ENCODE measurements at regions not wholly inside any gene's neighbourhood (a gene's known extent, or its start where the extent isn't known, plus 50 kb on each side); places are given as distances from the start of the nearest gene placed in this dataset.
A peak's percentile ranks its signal among the peaks of the same experiment; 100 is the strongest.
"Not testable (repeated sequence)": the region's sequence is repeated elsewhere in the genome, so short reads cannot be mapped to it uniquely, and the experiment has no call there.

GRCh38 chr7:57740126-57740525 is 290.1 kb downstream of the ZNF716 start:
- ATAC-seq; DNase-seq; intact Hi-C loops (cut with DNase I, micrococcal nuclease): not testable (repeated sequence)

- ATAC-seq, result no peak
- intact Hi-C loops (cut with DNase I, micrococcal nuclease), result no loop called here
- no peak for DNase-seq
Measured at GRCh38 chr7:57769131-57769530, 319.2 kb downstream of the ZNF716 start.

GRCh38 chr7:57769958-57770357 is 320.0 kb downstream of the ZNF716 start:
- ATAC-seq, result no peak

DNA sequence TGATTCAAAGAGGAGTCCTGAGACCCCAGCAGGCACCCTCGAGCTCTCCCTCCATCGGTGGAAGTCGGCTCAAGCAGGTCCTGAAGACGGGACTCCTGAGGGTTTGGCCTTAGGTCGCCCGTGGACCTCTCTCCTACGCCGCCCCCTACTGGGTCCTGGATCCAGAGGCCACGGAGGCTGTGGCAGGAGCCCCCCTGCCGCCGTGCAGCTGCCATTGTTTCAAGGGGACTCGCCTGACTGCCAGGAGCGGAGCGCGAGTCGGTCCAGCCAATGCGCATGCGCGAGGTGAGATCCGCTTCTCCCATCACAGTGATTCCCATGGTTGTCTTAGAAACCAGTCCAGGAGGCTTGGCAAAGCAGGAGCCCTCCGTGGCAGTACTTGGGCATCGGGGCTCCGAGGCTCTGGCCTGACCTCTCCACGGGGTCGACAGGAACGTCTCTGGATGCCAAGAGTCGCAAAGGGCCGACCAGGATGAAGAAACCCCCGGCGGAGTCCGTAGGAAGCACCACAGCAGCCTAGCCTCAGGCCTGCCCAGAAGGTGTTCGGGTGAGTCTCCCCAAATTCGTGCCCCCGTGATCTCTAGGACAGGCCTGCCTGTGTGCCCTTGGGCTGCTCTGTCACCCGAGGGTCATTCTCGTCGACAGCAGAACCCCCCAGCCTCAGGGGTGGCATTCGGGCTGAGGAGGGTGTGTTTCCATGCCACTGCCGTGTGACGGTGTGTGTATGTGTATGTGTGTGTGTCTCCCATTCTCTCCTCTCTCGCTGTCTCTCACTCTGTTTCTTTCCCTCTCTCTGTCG is 322.3 kb downstream of the ZNF716 start:
- DNase-seq, result no peak
- intact Hi-C loops (cut with DNase I, micrococcal nuclease), result no loop called here
- ATAC-seq, result no peak

More at GRCh38 chr7:57769958-57770357, 320.0 kb downstream of the ZNF716 start:
- intact Hi-C loops (cut with DNase I, micrococcal nuclease), result no loop called here
- no peak for DNase-seq

DNA sequence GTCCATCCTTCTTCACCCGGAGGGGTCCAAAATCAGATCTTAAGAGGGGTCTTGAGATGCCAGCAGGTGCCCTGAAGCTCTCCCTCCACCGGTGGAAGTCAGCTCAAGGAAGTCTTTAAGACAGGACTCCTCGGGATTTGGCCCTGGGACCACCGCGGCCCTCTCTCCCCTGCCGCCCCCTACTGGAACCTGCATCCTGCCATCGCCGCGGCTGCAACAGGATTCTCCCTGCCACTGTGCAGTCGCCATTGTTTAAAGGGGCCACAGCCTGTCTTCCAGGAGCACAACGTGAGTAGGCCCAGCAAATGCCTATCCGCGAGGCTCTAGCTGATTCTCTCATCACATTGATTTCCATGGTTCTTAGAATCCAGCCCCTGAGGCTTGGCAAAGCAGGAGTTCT is 324.3 kb downstream of the ZNF716 start:
- DNase-seq (no peak), ATAC-seq (no peak)
- intact Hi-C loops (cut with DNase I, micrococcal nuclease), result no loop called here

DNA sequence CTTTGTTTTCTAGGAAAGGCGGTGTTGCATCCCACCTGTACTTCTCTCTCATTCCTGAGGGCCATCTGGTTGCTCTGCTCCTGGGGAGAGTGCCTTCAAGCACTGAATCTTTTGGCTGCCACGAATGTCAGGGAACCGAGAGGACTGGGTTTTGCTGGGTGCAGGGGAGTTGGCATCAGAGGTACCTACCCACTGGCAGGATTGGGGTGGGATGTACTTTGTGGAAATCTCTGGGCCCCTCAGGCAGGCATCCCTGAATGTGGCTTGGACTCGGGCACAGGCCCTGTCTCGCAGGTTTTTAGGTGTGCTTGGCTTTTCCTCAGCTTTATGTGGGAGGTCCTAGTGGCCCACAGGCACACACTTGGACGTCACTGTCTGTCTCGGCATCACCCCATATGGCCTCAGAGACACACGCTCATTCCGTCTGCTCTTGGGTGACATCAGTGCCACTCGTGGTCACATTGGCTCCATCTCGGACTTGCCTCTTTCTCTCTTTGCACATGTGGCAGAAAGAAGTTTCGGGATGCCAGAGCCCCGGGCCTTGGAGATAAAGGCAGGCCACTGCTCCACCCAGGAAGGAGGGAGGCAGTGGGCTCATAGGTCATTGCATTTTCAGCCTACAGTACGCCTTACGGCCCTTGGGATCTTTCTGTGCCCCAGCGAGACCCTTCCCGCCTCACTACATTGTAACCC is 325.6 kb downstream of the ZNF716 start:
- DNase-seq, result no peak
- intact Hi-C loops (cut with DNase I, micrococcal nuclease), result no loop called here
- ATAC-seq, result no peak

DNA sequence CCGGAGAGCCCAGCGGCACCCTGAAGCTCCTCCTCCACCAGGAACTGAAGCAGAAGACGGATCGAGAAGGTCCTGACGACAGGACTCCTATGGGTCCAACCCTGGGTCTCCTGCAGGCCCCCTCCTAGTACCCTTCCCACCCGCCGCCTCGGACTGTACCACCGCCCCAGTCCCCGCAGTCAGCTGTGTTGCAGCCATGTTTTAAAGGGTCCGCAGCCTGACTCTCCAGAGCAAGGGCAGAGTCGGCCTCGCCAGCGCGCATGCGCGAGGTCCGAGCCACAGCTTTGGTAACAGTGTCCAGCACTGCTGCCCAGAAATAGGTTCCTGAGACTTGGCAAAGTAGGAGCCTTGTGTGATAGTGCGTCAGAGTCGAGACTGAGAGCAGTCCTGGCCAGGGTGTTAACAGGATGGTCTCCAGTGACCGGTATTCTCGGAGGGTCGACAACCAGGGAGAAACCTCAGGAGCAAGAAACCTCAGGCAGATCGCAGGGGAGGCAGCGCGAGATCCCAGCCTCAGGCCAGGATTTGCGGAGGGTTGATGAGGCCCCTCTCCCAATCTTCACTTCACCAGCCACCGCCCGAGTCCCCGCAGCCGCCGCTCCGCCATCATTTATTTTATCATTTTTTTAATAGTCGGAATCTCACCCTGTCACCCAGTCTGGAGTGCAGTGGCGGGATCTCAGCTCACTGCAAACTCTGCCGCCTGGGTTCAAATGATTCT is 326.3 kb downstream of the ZNF716 start:
- intact Hi-C loops (cut with DNase I, micrococcal nuclease); DNase-seq; ATAC-seq: not testable (repeated sequence)

- DNase-seq (no peak), ATAC-seq (no peak)
- intact Hi-C loops (cut with DNase I, micrococcal nuclease), result no loop called here
Measured at GRCh38 chr7:57789130-57789529, 339.2 kb downstream of the ZNF716 start.

DNA sequence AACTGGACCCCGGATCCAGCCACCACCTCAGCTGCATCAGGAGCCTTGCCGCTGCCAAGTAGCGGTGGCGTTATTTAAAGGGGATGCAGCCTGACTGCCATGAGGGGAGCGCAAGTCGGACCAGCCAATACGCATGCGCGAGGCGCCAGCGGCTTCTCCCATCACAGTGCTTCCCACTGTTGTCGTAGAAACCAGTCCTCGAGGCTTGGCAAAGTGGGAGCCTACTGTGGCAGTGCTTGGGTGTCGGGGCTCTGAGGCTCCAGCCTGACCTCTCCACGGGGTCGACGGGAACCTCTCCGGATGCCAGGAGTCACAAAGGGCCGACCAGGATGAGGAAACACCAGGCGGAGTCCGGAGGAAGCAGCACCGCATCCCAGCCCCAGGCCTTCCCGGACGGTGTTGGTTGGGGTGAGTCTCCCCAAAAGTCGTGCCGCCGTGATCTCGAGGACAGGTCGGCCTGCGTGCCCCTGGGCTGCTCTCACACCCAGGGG is 369.6 kb downstream of the ZNF716 start:
- ATAC-seq (no peak), DNase-seq (no peak)
- intact Hi-C loops (cut with DNase I, micrococcal nuclease), result no loop called here

GRCh38 chr7:57820477-57820876 is 370.5 kb downstream of the ZNF716 start:
- intact Hi-C loops (cut with DNase I, micrococcal nuclease), result no loop called here
- no peak for ATAC-seq
- no peak for DNase-seq

DNA sequence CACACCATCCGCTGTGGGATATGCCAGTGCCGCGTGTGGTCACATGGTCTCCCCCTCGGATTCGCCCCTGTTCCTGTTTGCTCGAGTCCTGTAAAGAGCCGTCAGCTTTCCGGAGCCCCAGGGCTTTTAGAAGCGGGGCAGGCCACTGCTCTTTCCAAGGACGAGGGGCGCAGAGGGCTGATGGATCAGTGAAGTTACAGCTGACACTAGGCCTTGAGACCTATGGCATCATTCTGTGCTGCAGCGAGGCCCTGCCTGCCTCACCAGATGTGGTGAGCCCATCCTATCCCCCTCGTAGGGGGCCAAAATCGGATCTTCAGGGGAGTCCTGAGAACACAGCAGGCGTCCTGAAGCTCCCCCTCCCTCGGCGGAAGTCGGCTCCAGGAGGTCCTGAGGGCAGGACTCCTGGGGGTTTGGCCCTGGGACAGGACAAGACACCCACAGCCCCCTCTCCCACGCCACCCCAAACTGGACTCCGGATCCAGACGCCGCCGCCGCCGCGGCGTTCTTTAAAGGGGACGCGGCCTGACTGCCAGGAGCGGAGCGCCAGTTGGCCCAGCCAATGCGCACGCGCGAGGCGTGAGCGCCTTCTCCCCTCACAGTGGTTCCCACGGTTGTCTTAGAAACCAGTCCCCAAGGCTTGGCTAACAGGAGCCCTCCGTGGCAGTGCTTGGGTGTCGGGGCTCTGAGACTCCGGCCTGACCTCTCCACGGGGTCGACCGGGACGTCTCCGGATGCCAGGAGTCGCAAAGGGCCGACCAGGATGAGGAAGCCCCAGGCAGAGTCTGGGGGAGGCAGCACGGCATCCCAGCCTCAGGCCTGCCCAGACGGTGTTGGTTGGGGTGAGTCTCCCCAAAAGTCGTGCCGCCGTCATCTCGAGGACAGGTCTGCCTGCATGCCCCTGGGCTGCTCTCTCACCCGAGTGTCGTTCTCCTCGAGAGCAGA is 371.7 kb downstream of the ZNF716 start:
- ATAC-seq (no peak), DNase-seq (no peak)
- intact Hi-C loops (cut with DNase I, micrococcal nuclease), result no loop called here

DNA sequence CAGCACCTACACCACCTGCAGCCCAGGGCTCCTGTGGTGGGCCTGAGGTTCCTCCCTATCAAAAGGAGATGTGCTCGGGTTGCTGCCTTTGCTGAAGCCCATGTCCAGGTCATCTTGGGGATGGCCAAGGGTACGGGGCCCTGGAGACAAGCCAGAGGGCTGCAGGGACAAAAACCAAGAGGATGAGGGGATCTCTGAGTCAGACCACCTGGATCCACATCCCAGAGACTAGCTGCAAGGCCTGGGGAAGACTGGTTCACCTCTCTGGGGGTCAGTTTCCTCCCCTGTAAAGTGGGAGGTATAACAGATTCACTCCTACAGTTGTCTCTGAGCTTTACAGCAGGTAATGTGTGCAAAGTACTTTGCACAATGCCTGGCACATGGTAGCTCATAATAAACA is 376.6 kb downstream of the ZNF716 start:
- intact Hi-C loops (cut with DNase I, micrococcal nuclease); DNase-seq; ATAC-seq: not testable (repeated sequence)

DNA sequence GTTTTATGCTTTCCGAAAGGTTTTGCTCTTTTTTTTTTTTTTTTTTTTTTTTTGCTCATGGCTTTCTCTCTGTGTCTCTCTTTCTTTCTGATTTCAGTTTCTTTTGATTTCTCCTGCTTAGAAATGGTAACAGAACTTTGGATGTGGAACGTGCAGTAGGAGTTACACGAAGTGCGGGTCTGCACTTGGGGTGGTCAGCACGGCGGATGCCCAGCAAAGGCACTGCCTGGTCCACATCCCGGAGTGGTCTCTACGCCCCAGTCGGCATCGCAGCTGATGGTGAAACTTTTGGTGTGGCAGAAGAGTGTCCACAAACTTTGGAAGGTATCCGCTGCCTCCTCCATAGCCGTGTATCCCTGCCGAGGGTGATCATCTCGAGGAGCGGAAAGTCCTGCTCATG is 385.2 kb downstream of the ZNF716 start:
- intact Hi-C loops (cut with DNase I, micrococcal nuclease); DNase-seq; ATAC-seq: not testable (repeated sequence)

GRCh38 chr7:57839152-57839551 is 389.2 kb downstream of the ZNF716 start:
- not testable (repeated sequence) for ATAC-seq, DNase-seq

DNA sequence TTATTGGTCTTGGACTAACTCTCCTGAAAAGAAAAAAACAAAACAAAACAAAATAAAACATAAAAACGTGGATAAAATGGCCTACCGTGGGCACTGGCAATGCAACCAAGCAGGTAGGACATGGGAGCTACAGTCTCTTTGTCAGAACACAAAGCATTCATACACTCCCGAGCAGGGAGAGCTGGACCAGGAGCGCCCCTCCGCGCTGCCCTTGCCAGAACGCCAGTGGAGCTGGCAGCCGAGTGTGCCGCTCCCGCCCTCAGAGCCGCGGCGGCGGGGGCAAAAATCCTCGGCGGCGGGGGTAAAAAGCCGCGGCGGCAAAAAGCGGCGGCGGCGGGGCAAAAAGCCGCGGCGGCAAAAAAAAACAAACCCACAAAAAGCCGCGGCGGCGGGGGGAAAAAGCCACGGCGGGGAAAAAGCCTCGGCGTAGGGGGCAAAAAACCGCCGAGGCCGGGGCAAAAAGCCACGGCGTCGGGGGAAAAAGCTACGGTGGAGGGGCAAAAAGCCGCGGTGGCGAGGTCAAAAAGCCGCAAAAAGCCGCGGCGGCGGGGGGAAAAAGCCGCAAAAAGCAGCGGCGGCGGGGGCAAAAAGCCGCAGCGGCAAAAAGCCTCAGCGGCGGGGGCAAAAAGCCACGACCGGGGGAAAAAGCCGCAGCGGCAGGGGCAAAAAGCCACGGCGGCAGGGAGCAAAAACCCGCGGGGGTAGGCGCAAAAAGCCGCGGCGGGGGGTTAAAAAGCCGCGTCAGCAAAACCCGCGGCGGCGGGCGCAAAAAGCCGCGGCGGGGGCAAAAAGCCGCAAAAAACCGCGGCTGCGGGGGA is 418.1 kb downstream of the ZNF716 start:
- intact Hi-C loops (cut with DNase I, micrococcal nuclease), result no loop called here
- no peak for ATAC-seq
- DNase-seq, result peak in 1 of 2 donors; percentile 11

More at GRCh38 chr7:57839152-57839551, 389.2 kb downstream of the ZNF716 start:
- intact Hi-C loops (cut with DNase I, micrococcal nuclease), result not testable (repeated sequence)

GRCh38 chr7:57868771-57869483 is 418.9 kb downstream of the ZNF716 start:
- ATAC-seq (no peak), DNase-seq (no peak)
- intact Hi-C loops (cut with DNase I, micrococcal nuclease), result no loop called here
